HG03139 (cell line): ENCODE measurements at regions not wholly inside any gene's neighbourhood (a gene's known extent, or its start where the extent isn't known, plus 50 kb on each side); places are given as distances from the start of the nearest gene placed in this dataset.
"Not testable (repeated sequence)": the region's sequence is repeated elsewhere in the genome, so short reads cannot be mapped to it uniquely, and the experiment has no call there.

Experiments
- ATAC-seq: cut with Tn5 transposase; IDR thresholded peaks from one replicate; pipeline ENCODE4 v1.9.1; 2021; ENCODE audit not compliant: unreplicated experiment

- ATAC-seq = no peak
These were observed 167.9 kb downstream of the INHBB start for GRCh38 chr2:120513776-120514357.

GRCh38 chr2:120514521-120514920, 168.6 kb downstream of the INHBB start:
- ATAC-seq = no peak

- ATAC-seq = not testable (repeated sequence)
These were observed 169.3 kb downstream of the INHBB start for GRCh38 chr2:120515066-120515758.

- no peak for ATAC-seq
These were observed 170.1 kb downstream of the INHBB start for GRCh38 chr2:120515759-120516678.

- no peak for ATAC-seq
These were observed 170.9 kb downstream of the INHBB start for GRCh38 chr2:120516679-120517314.

GRCh38 chr2:120517751-120518469, 172.0 kb downstream of the INHBB start:
- ATAC-seq = no peak

- no peak for ATAC-seq
These were observed 172.9 kb downstream of the INHBB start for GRCh38 chr2:120518819-120519218.

- ATAC-seq = no peak
These were observed 173.5 kb downstream of the INHBB start for GRCh38 chr2:120519469-120519868.

GRCh38 chr2:120520454-120520853, 174.5 kb downstream of the INHBB start:
- no peak for ATAC-seq

GRCh38 chr2:120520929-120521912, 175.3 kb downstream of the INHBB start:
- ATAC-seq = no peak

- no peak for ATAC-seq
These were observed 176.3 kb downstream of the INHBB start for GRCh38 chr2:120522151-120522751.

GRCh38 chr2:120523766-120524165, 177.8 kb downstream of the INHBB start:
- ATAC-seq = no peak

GRCh38 chr2:120524174-120524573, 178.2 kb downstream of the INHBB start:
- no peak for ATAC-seq

GRCh38 chr2:120525056-120526046, 179.4 kb downstream of the INHBB start:
- no peak for ATAC-seq

GRCh38 chr2:120526047-120526562, 180.2 kb downstream of the INHBB start:
- no peak for ATAC-seq

GRCh38 chr2:120526997-120527945, 181.3 kb downstream of the INHBB start:
- no peak for ATAC-seq
